GM19193 (cell line): ENCODE measurements at regions not wholly inside any gene's neighbourhood (a gene's known extent, or its start where the extent isn't known, plus 50 kb on each side); places are given as distances from the start of the nearest gene placed in this dataset.
A peak's percentile ranks its signal among the peaks of the same experiment; 100 is the strongest.

Experiments
- POLR2A ChIP-seq: IDR thresholded peaks from 4 replicates; pipeline ENCODE4 v1.6.1; 2011; ENCODE audit not compliant: insufficient read depth, insufficient read length; ENCODE audit errors: extremely low read depth

DNA sequence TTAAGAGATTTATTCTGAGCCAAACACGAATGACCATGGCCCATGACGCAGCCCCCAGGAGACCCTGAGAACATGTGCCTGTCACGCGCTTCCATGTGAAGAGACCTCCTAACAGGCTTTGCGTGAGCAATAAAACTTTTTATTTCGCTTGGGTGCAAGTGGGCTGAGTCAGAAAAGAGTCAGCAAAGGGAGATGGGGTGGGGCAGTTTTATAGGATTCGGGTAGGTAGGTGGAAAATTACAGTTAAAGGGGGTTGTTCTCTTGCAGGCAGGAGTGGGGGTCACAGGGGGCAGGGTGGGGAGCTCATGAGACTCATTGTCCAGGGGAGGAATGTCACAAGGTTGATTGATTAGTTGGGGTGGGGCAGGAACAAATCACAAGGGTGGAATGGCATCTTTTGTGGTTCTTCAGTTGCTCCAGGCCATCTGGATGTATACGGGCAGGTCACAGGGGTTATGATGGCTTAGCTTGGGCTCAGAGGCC is 77.2 kb upstream of the FTH1 start:
- no peak for TF ChIP-seq POLR2A

DNA sequence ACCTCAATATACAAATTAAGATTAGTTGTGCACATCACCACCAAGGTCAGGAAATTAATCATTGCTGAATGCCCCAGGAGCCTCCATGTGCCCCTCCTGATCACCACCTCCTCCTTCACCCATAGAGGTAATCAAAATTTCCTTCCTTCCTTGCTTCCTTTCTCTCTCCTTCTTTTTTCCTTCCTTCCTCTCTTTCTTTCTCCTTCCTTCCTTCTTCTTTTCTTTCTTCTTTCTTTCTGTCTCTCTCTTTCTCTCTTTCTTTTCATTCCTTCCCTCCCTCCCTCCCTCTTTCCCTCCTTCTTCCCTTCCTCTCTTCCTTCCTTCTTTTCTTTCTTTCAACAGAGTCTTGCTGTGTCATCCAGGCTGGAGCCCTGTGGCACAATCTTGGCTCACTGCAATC is 67.9 kb upstream of the FTH1 start:
- TF ChIP-seq POLR2A, result no peak

DNA sequence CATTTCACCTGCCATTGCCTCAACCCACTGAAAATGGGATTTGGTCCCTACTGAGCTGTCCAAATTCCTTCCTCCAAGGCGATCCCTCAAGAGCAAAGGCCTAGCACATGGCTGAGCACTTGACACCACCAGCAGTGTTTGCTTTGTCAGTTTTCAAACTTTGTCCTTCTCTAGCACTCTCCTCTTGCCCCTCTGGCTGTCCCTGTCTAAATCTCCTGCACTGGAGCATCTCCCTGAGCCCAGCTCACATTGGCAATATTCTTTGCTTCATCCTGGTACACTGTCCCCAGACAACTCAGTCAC is 66.6 kb upstream of the FTH1 start:
- no peak for TF ChIP-seq POLR2A

DNA sequence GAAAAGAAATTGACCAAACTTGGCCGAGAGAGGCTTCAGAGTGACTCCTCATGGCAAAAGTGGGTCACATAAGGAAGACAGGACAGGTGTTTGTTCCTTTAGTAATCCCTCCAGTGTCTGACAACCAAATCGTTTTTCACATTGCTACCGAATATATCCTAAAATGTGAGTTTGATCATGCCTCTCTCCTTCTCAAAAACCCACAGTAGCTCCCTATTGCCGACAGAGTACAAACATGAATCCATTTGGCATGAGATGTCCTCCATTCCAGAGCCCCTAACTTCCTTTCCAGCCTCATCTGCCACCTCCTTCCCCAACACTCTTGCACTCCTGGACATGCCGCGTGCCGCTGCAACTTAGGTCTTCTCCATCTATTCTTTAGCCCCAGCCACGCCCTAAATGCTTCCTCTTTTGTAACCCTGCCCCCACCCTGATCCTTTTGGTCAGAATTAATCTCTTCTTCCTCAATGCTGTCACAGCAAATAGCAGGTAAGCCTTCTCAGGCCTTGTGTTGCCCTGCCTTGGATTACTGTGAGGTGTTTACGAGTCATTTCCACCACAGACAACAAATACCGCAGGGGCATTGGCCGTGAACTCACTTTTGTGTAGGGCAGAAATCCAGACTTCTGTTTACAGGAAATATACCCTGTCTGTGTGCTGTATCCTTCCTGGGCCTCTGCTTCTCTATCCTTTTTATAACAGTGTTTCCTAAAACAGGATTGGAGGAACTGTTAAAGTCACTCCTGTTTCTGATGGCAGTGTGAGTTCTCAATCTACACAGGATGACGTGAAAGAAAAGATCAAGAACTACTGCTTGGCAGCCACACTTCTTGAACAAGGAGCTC is 66.0 kb upstream of the FTH1 start:
- no peak for TF ChIP-seq POLR2A

DNA sequence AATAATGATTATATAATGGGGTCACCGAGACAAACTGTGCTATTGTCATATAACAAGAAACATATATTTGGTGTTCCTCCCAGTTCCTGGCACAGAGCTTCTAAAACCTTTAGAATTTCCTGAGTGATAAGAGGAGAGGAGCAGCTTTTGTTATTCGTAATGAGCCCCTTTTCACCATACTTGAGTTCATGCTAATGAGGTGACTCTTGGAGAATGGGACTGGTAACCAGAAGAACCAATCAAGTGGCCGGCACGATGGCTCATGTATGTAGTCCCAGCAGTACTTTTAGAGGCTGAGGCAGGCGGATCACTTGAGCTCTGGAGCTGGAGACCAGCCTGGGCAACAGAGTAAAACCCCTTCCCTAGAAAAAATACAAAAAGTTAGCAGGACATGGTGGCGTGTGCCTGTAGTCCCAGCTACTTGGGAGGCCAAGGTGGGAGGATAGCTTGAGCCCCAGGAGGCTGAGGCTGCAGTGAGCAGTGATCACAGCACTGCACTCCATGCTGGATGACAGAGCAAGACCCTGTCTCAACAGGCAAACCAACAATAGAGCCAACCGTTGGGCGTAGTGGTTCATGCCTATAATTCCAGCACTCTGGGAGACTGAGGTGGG is 62.7 kb upstream of the FTH1 start:
- TF ChIP-seq POLR2A, result no peak

DNA sequence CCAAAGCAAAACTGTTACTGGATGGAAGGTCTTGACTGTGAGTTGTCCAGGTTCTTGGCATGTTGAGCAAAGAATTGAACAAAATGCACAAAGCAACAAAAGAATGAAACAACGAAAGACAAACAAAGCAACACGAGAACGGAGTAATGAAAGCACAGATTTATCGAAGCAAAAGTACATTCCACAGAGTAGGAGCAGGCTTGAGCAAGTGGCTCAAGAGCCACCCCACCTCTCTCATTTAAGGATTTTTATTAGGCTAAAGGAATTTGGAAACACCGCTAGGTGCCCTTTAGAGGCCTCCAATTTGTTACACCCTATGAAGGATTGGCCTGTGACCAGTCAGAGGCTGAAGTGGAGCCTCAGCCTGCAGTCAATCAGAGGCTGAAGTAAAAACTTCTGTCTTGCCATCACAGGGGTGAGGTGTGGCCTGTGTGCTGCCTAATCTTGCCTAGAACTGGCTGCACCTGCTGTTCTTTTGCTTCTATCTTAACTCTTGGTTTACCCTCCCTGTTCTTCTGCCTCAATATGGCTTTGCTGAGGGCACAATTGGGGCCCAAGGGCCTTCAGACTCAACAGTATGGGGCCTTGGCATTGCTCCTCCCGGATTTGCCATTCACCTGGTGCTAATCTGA is 59.4 kb upstream of the FTH1 start:
- no peak for TF ChIP-seq POLR2A

DNA sequence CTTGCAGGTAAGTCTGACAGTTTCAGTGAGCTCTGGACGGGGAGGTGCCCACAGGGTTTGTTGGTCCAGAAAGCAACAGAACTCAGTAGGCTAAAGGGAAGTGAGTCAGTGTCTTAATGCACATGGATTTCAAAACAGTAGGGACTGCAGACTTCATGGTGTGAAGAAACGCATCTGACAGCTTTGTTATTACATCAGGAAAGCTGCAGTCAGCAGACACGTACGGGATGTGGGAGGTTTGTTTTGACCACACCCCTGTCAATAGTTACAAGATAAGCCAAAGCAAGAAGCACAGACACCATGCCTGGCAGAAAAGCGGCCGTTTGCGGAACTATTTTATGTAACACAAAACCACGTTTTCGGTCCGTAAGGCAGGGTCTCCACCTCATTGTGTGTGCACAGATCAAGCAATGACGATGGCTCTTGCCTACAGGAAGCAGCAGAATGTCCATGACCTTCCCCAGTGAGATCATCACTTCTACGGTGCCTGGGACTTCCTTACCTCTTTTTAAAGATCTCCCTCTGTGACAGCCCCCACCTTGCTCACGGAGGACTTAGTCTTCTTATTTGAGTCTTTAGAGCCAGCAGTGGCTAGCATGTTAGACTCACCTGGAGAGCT is 58.2 kb upstream of the FTH1 start:
- peak; percentile 24 for TF ChIP-seq POLR2A

DNA sequence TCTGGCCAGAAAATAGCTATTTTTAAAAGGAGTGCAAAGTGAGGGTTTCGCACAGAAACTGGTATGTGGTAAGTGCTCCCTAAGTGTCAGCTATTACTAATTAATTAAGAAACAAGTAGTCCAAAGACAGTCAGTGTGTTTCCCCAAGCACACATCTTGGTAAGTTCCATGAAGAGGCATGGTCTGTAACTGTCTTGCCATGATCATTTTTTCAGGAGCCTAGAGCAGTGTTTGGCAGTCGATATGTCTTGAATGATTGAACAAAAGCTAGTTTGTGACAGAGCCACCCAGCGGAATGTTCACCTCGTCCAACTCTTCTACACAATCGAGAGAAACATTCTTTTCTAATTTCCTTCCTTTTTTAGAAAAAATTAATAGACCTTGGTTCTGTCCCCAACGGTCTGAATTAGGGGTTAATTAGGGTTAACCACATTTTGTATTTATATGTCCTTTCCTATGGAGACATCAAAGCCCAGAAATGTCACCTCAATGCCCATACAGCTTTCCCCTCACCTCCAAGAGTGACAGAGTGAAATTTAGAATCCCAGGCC is 57.6 kb upstream of the FTH1 start:
- TF ChIP-seq POLR2A, result no peak

DNA sequence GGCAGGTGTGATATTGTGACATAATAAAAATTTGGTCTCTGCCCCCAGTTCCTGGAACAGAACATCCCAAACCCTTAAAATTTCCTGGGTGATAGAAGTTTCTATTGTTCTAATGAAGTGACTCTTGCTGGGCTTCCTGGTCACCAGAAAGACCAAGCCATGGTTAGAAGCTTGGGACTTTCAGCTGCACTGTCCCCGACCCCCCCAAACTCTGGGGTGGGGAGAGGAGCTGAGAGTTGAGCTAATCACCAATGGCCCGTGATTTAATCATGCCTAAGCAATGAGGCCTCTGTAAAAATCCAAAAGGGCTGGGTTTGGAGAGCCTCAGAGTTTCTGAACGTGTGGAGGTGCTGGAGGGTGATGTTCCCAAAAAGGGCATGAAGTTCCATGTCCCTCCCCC is 54.8 kb upstream of the FTH1 start:
- TF ChIP-seq POLR2A, result no peak

DNA sequence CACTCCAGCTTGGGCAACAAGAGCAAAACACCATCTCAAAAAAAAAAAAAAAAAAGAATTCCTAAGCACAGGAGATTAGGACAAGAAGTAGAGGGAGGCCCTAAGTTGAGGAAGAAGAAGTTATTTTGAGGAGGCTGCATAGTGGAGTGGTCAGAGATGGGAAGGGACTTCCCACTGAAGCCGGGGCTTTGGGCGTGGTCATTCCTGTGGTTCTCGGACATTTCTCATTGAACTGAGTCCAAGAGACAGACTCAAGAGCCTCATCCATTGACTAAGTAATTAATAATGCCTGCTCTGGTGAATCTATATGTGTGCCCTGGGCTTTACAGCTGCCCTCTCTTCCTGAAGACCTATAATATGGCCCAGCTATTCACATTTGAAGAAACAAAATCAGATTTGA is 53.2 kb upstream of the FTH1 start:
- TF ChIP-seq POLR2A, result no peak

DNA sequence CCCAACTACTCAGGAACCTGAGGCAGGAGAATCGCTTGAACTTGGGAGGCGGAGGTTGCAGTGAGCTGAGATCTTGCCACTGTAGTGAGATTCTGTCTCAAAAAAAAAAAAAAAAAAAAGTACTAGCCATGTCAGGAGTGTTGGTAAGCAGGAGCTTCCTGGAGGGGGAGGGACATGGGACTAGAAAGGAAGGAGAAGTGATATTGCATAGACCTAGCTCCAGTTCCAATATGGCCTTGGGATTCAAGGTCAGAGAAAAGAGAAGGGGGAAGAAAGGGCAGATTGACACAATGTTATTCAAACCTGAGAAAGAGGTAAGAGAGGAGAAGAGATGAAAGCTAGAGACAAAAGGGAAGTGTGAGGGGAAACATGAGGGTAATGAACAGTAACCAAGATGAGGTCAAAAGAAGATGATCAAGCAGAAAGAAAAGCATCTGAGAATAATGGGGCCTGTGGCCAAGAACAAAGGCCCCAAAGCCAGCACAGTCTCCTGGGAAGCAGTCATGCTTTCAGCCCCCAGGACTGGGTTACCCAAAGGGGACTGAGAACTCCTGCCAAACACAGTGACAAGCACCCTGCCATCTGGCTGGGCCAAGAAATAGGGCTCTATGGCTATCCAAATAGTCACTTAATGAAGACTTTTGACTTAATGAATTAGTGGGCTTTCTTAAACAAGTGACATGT is 51.7 kb upstream of the FTH1 start:
- TF ChIP-seq POLR2A, result no peak

DNA sequence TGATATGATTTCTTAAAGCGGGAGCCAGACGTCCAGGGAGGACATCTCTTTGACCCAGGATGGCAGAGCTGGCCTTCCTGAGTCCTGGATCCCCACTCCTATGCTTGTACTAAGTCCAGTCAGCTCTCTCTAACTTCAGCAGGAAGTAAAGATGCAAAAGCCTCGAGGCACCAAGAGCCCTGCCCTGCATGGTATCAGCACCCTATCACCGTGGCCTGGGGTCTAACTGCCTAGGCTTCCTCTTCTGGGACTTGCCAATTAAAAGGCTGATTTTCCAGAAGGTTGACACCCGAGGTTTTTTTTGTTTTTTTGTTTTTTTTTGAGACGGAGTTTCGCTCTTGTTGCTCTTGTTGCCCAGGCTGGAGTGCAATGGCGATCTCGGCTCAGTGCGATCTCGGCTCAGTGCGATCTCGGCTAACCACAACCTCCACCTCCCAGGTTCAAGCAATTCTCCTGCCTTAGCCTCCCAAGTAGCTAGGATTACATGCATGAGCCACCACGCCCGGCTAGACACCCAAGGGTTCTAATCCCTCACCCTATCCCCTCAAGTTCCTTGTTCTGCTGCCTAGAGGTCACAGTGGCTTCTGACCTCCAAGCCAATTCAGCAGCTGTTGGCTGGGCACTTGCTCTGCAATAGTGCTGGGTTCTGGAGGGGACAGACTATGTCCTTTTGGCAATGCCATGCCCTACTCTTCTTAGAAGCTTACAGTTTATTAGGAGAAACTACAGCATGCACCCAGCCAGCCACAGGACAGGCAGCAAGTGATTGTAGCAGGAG is 50.6 kb upstream of the FTH1 start:
- no peak for TF ChIP-seq POLR2A
